ENCODE measurements at regions not wholly inside any gene's neighbourhood (a gene's known extent, or its start where the extent isn't known, plus 50 kb on each side); places are given as distances from the start of the nearest gene placed in this dataset.

GRCh38 chr2:145007093-145007959, 487.4 kb upstream of the ZEB2 start:
- no peaks in the 10 kb centered on the region for H3K79me2 ChIP-seq (ENCODE audit: low read depth)
- no peaks in the 10 kb centered on the region; the same call in 1 of the 2 replicates for H3K9me3 ChIP-seq (ENCODE audit: insufficient read depth, low read depth)
- H3F3A ChIP-seq (ENCODE audit: insufficient read depth, low read depth), result no peaks in the 10 kb centered on the region
- BruUV-seq (replicated peaks), result no TSS peak
- no peaks in the 10 kb centered on the region for H4K20me1 ChIP-seq (ENCODE audit: insufficient read depth)
- intact Hi-C loops (cut with micrococcal nuclease; ENCODE audit: unreplicated experiment), result loop anchor here (5.0 kb wide), 1 partner anchor 55 kb away; no protein-coding TSS in a partner anchor
- ChIA-PET CTCF (no interaction called here), POLR2A (ENCODE audit: unreplicated experiment) (no interaction called here)
- peak overlapping the region; percentile 39 for H3K27ac ChIP-seq
- TF ChIP-seq EZH2 (IDR thresholded peaks at IDR 0.05; ENCODE audit: low read depth) (no peak), CTCF (conservative IDR thresholded peaks at IDR 0.05) (no peak)
- H3K4me2 ChIP-seq, result peak overlapping the region; percentile 36; the same call in 1 of the 2 replicates
- peak in 1 of 2 experiments; percentile 62 for DNase-seq
- 0 out of 2 replicates have a peak overlapping the region, but pooled peaks have one; percentile 50 for H2AFZ ChIP-seq
- H3K36me3 ChIP-seq (ENCODE audit: low read depth), result no peaks in the 10 kb centered on the region
- no peak overlapping the region for H3K4me3 ChIP-seq
- H3K27me3 ChIP-seq (ENCODE audit: insufficient read depth, low read depth), result no peaks in the 10 kb centered on the region
- H3K9me2 ChIP-seq (ENCODE audit: insufficient read depth), result no peaks in the 10 kb centered on the region
- H3K4me1 ChIP-seq (replicated peaks; ENCODE audit: insufficient read depth), result no peaks in the 10 kb centered on the region

GRCh38 chr2:145002624-145003023, 482.7 kb upstream of the ZEB2 start:
- no peak for DNase-seq
- no peaks in the 10 kb centered on the region for H3K4me1 ChIP-seq (replicated peaks; ENCODE audit: insufficient read depth)
- no peaks in the 10 kb centered on the region for H3K9me2 ChIP-seq (ENCODE audit: insufficient read depth)
- H3K27me3 ChIP-seq (ENCODE audit: insufficient read depth, low read depth), result no peaks in the 10 kb centered on the region
- no peaks in the 10 kb centered on the region for H4K20me1 ChIP-seq (ENCODE audit: insufficient read depth)
- H3K4me2 ChIP-seq, result no peak overlapping the region
- no peaks in the 10 kb centered on the region; the same call in 1 of the 2 replicates for H3K9me3 ChIP-seq (ENCODE audit: insufficient read depth, low read depth)
- no peaks in the 10 kb centered on the region for H3K79me2 ChIP-seq (ENCODE audit: low read depth)
- H3F3A ChIP-seq (ENCODE audit: insufficient read depth, low read depth), result no peaks in the 10 kb centered on the region
- intact Hi-C loops (cut with micrococcal nuclease; ENCODE audit: unreplicated experiment), result no loop called here
- no peak overlapping the region for H3K27ac ChIP-seq
- BruUV-seq (replicated peaks), result no TSS peak
- POLR2A ChIA-PET (ENCODE audit: unreplicated experiment), result no interaction called here
- CTCF ChIA-PET, result no interaction called here
- H3K4me3 ChIP-seq, result no peak overlapping the region
- no peaks in the 10 kb centered on the region for H3K36me3 ChIP-seq (ENCODE audit: low read depth)
- H2AFZ ChIP-seq, result no peak overlapping the region
- no peak for TF ChIP-seq EZH2 (IDR thresholded peaks at IDR 0.05; ENCODE audit: low read depth)
- no peak for TF ChIP-seq CTCF (conservative IDR thresholded peaks at IDR 0.05)

- Histone ChIP-seq H3K27me3 (ENCODE audit: insufficient read depth, low read depth) (no peaks in the 10 kb centered on the region), H2AFZ (no peak overlapping the region), H3K4me3 (no peak overlapping the region), H3K9me3 (ENCODE audit: insufficient read depth, low read depth) (no peaks in the 10 kb centered on the region; the same call in 1 of the 2 replicates), H4K20me1 (ENCODE audit: insufficient read depth) (no peaks in the 10 kb centered on the region), H3F3A (ENCODE audit: insufficient read depth, low read depth) (no peaks in the 10 kb centered on the region), H3K9me2 (ENCODE audit: insufficient read depth) (no peaks in the 10 kb centered on the region), H3K27ac (no peak overlapping the region), H3K79me2 (ENCODE audit: low read depth) (no peaks in the 10 kb centered on the region), H3K4me1 (replicated peaks; ENCODE audit: insufficient read depth) (no peaks in the 10 kb centered on the region), H3K36me3 (ENCODE audit: low read depth) (no peaks in the 10 kb centered on the region), H3K4me2 (no peak overlapping the region)
- TF ChIP-seq EZH2 (IDR thresholded peaks at IDR 0.05; ENCODE audit: low read depth) (no peak), CTCF (conservative IDR thresholded peaks at IDR 0.05) (no peak)
- DNase-seq, result no peak
- no TSS peak for BruUV-seq (replicated peaks)
- POLR2A ChIA-PET (ENCODE audit: unreplicated experiment), result interaction anchor here (0.6 kb wide), 1 partner anchor 677 kb away, joined by 6 read pairs; no protein-coding TSS in a partner anchor
- CTCF ChIA-PET, result interaction anchor here (0.7 kb wide), 1 partner anchor 1375 kb away, joined by 5 read pairs; no protein-coding TSS in a partner anchor
- intact Hi-C loops (cut with micrococcal nuclease; ENCODE audit: unreplicated experiment), result no loop called here
Measured at GRCh38 chr2:145000376-145000775, 480.5 kb upstream of the ZEB2 start.
